Upper lobe of right lung (tissue), 1 donor: ENCODE measurements at regions not wholly inside any gene's neighbourhood (a gene's known extent, or its start where the extent isn't known, plus 50 kb on each side); places are given as distances from the start of the nearest gene placed in this dataset.
A peak's percentile ranks its signal among the peaks of the same experiment; 100 is the strongest.

Experiments used
- ATAC-seq: fragments of 200-7000 bp; cut with Tn5 transposase; one replicate; pipeline ENCODE4 v1.9.1; 2020; ENCODE audit warnings: mild to moderate bottlenecking, moderate library complexity
- DNase-seq: peaks from one replicate; pipeline ENCODE4 v3.0.0-alpha.2; 2020
- H3K27ac ChIP-seq: fragments of 200-600 bp; one replicate; pipeline ENCODE4 v1.8.0; 2022
- H3K27me3 ChIP-seq: fragments of 200-600 bp; one replicate; pipeline ENCODE4 v1.8.0; 2022; ENCODE audit warnings: mild to moderate bottlenecking
- H3K36me3 ChIP-seq: fragments of 200-600 bp; one replicate; pipeline ENCODE4 v1.8.0; 2022
- H3K4me1 ChIP-seq: fragments of 200-600 bp; one replicate; pipeline ENCODE4 v1.8.0; 2022
- H3K4me3 ChIP-seq: fragments of 200-600 bp; one replicate; pipeline ENCODE4 v1.8.0; 2022; ENCODE audit warnings: mild to moderate bottlenecking
- H3K9me3 ChIP-seq: fragments of 200-600 bp; one replicate; pipeline ENCODE4 v1.8.0; 2022
- CTCF ChIP-seq: fragments of 200-600 bp; IDR thresholded peaks from one replicate; pipeline ENCODE4 v1.8.0; 2022; ENCODE audit warnings: antibody characterized with exemption
- intact Hi-C: fragments of 100-400 bp; cut with DNase I; formaldehyde crosslinking; loops from one replicate; pipeline ENCODE4 v1.11.0; 2022
- donor health status: DM: no; HTN: yes; CAD: no; lungs with severe emphysema.

GRCh38 chr6:56388415-56388755, 141.0 kb upstream of the COL21A1 start:
- intact Hi-C loops: no loop called here
- H3K36me3 ChIP-seq: no peaks in the 10 kb centered on the region
- H3K9me3 ChIP-seq: no peaks in the 10 kb centered on the region
- no peaks in the 10 kb centered on the region for H3K27me3 ChIP-seq
- H3K4me1 ChIP-seq: peaks cover 8% of the 10 kb centered on the region
- ATAC-seq (peak; percentile 37), DNase-seq (no peak)
- H3K27ac ChIP-seq: no peak overlapping the region
- H3K4me3 ChIP-seq: no peak overlapping the region
- no peak for TF ChIP-seq CTCF

- Histone ChIP-seq H3K27ac (no peak overlapping the region), H3K9me3 (no peaks in the 10 kb centered on the region), H3K27me3 (no peaks in the 10 kb centered on the region), H3K4me3 (no peak overlapping the region), H3K36me3 (no peaks in the 10 kb centered on the region), H3K4me1 (peaks cover 8% of the 10 kb centered on the region)
- no peak for TF ChIP-seq CTCF
- ATAC-seq (peak; percentile 96), DNase-seq (no peak)
- intact Hi-C loops: no loop called here
These were observed 140.4 kb upstream of the COL21A1 start for GRCh38 chr6:56387621-56388414.

GRCh38 chr6:56386717-56387116, 139.3 kb upstream of the COL21A1 start:
- Histone ChIP-seq H3K27me3 (no peaks in the 10 kb centered on the region), H3K4me3 (no peak overlapping the region), H3K36me3 (no peaks in the 10 kb centered on the region), H3K27ac (no peak overlapping the region), H3K4me1 (peaks cover 8% of the 10 kb centered on the region), H3K9me3 (no peaks in the 10 kb centered on the region)
- TF ChIP-seq CTCF: no peak
- DNase-seq: no peak
- no peak for ATAC-seq
- intact Hi-C loops: no loop called here

GRCh38 chr6:56385981-56386593, 138.7 kb upstream of the COL21A1 start:
- DNase-seq: no peak
- no peak for TF ChIP-seq CTCF
- Histone ChIP-seq H3K9me3 (no peaks in the 10 kb centered on the region), H3K27ac (no peak overlapping the region), H3K36me3 (no peaks in the 10 kb centered on the region), H3K4me3 (no peak overlapping the region), H3K4me1 (peaks cover 8% of the 10 kb centered on the region), H3K27me3 (no peaks in the 10 kb centered on the region)
- ATAC-seq: no peak
- intact Hi-C loops: no loop called here

- DNase-seq (no peak), ATAC-seq (no peak)
- intact Hi-C loops: no loop called here
- no peaks in the 10 kb centered on the region for H3K27me3 ChIP-seq
- no peak overlapping the region for H3K4me3 ChIP-seq
- H3K27ac ChIP-seq: no peak overlapping the region
- H3K36me3 ChIP-seq: no peaks in the 10 kb centered on the region
- peaks cover 4% of the 10 kb centered on the region for H3K4me1 ChIP-seq
- no peak for TF ChIP-seq CTCF
- H3K9me3 ChIP-seq: no peaks in the 10 kb centered on the region
These were observed 135.8 kb upstream of the COL21A1 start for GRCh38 chr6:56383160-56383559.
